PC-9 (cell line): ENCODE measurements at regions not wholly inside any gene's neighbourhood (a gene's known extent, or its start where the extent isn't known, plus 50 kb on each side); places are given as distances from the start of the nearest gene placed in this dataset.

Source experiments
- EZH2 ChIP-seq: fragments of 200-600 bp; sonication (generic); IDR thresholded peaks from 2 replicates; pipeline ENCODE4 v1.8.0; 2017; ENCODE audit warnings: antibody characterized with exemption, low read depth
- TF ChIP-seq, protein P1 (sequence below): fragments of 200-600 bp; sonication (generic); conservative IDR thresholded peaks from 2 replicates; pipeline ENCODE4 v1.6.1; 2017; ENCODE audit warnings: mixed run types, antibody characterized with exemption, mild to moderate bottlenecking, moderate library complexity

DNA sequence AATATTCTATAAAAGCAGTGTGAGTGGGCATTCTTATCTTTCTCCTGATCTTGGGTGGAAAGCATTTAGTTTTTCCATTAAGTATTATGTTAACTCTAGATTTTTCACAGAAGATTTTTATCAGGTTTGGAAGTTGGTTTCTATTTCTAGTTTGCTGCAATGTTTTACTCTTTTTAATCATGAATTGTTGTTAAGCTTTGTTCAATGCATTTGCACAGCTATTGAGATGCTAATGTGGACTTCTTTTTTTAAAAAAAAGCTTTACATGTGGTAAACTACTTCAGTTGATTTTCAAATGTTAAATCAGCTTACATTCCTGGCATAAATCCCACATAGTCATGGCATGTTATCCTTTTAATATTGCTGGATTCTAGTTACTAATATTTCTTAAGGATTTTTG lies 363.6 kb upstream of the NRP1 start:
- TF ChIP-seq, protein P1, sequence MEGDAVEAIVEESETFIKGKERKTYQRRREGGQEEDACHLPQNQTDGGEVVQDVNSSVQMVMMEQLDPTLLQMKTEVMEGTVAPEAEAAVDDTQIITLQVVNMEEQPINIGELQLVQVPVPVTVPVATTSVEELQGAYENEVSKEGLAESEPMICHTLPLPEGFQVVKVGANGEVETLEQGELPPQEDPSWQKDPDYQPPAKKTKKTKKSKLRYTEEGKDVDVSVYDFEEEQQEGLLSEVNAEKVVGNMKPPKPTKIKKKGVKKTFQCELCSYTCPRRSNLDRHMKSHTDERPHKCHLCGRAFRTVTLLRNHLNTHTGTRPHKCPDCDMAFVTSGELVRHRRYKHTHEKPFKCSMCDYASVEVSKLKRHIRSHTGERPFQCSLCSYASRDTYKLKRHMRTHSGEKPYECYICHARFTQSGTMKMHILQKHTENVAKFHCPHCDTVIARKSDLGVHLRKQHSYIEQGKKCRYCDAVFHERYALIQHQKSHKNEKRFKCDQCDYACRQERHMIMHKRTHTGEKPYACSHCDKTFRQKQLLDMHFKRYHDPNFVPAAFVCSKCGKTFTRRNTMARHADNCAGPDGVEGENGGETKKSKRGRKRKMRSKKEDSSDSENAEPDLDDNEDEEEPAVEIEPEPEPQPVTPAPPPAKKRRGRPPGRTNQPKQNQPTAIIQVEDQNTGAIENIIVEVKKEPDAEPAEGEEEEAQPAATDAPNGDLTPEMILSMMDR = no peak
- no peak for TF ChIP-seq EZH2
